ENCODE measurements at regions not wholly inside any gene's neighbourhood (a gene's known extent, or its start where the extent isn't known, plus 50 kb on each side); places are given as distances from the start of the nearest gene placed in this dataset.

DNA sequence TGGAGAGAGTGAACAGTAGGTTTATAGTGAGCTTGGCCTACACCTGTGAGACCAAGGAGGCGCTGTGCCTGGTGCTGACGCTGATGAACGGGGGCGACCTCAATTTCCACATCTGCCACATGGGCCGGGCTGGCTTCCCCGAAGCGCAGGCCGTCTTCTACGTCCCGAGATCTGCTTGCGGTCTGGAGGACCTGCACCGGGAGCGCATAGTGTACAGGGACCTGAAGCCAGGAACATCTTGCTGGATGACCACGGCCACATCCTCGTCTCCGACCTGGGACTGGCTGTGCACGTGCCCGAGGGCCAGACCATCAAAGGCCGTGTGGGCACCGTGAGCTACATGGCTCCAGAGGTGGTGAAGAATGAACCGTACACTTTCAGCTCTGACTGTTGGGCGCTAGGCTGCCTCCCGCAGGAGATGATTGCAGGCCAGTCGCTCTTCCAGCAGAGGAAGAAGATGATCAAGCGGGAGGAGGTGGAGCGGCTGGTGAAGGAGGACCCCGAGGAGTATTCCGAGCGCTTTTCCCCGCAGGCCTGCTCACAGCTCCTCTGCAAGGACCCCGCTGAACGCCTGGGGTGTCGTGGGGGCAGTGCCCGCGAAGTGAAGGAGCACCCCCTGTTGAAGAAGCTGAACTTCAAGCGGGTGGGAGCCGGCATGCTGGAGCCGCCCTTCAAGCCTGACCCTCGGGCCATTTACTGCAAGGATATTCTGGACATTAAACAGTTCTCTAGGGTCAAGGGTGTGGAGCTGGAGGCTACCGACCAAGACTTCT lies 139.0 kb downstream of the ZDHHC20 start:
- Histone ChIP-seq H3K9ac (no peak overlapping the region), H3K4me2 (no peak overlapping the region), H3K27ac (no peak overlapping the region), H3K36me3 (peaks cover 48% of the 10 kb centered on the region), H3K9me3 (peaks cover 26% of the 10 kb centered on the region), H3K4me3 (no peak overlapping the region), H4K20me1 (no peaks in the 10 kb centered on the region), H3K4me1 (no peaks in the 10 kb centered on the region; the same call in 1 of the 2 replicates), H3K27me3 (no peaks in the 10 kb centered on the region)
- no peak for TF ChIP-seq Cebpa-rat (IDR thresholded peaks at IDR 0.05)

DNA sequence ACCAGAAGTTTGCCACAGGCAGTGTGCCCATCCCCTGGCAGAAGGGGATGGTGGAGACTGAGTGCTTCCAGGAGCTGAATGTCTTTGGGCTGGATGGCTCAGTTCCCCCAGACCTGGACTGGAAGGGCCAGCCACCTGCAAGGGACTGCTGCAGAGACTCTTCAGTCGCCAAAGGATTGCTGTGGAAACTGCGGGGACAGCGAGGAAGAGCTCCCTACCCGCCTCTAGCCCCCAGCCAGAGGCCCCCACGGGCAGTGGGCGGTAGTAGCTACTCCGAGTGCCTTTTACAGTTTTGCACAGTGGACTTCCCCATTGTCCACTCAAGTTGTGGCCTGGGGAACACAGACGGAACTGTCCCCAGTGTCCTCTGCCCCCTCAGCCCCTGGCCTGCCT lies 138.5 kb downstream of the ZDHHC20 start:
- H3K9ac ChIP-seq = no peak overlapping the region
- no peak for TF ChIP-seq Cebpa-rat (IDR thresholded peaks at IDR 0.05)
- H3K4me1 ChIP-seq = no peaks in the 10 kb centered on the region; the same call in 1 of the 2 replicates
- no peak overlapping the region for H3K4me3 ChIP-seq
- H4K20me1 ChIP-seq = no peaks in the 10 kb centered on the region
- peaks cover 54% of the 10 kb centered on the region for H3K36me3 ChIP-seq
- H3K9me3 ChIP-seq = peaks cover 26% of the 10 kb centered on the region
- no peaks in the 10 kb centered on the region for H3K27me3 ChIP-seq
- no peak overlapping the region for H3K27ac ChIP-seq
- no peak overlapping the region for H3K4me2 ChIP-seq

DNA sequence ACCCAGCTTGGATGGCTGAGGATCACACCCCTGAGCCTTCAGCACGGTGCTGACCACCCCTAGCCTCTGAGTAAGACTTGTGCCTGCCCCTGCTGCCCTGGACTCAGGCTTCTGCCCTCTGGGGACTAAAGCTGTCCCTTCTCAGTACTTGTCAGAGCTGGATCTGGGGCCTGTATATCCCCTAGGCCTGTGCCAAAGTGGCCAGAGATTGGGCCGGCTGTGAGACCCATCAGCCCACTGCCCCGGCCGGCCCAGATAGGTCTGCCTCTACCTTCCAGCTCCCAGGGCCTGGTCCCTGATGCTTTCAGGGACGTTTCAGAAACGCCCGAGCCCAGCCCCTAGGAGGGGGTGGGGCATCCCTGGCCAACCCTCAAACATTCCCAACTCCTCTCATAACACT lies 137.8 kb downstream of the ZDHHC20 start:
- Histone ChIP-seq H3K36me3 (peaks cover 60% of the 10 kb centered on the region), H4K20me1 (no peaks in the 10 kb centered on the region), H3K4me1 (no peaks in the 10 kb centered on the region; the same call in 1 of the 2 replicates), H3K27me3 (no peaks in the 10 kb centered on the region), H3K4me2 (no peak overlapping the region), H3K4me3 (no peak overlapping the region), H3K9ac (no peak overlapping the region), H3K9me3 (peaks cover 26% of the 10 kb centered on the region), H3K27ac (no peak overlapping the region)
- TF ChIP-seq Cebpa-rat (IDR thresholded peaks at IDR 0.05) = no peak

DNA sequence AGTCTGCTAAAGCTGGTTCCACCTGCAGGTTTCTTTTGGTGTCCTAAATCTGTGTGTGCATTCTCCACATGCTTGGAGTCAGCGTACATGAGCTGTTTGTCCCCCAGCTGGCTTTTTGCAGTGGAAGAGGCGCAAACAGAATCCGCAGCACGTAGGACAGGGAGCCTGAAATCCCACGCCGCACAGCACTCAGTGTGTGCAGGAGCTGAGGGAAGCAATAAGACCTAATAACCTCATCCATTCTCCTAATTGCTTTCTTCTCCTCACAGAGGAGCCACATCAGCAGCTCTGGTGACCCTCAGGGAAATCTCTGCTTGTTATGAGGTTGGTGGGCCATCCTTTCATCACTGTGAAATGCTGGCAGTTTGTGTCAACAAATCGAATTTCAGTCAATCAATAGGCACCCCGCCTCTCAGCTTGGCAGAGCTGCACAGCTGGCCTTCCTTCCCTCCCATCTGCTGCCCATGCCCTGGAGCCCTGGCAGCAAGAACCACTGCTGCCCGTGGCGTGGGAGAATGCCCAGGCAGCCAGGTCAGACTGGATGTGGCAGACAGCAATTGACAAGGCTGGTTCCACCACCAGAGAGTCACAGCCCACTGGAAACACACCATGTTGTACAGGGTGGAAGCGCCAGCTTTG lies 136.7 kb downstream of the ZDHHC20 start:
- no peak overlapping the region for H3K4me2 ChIP-seq

More for the DNA sequence above, 136.7 kb downstream of the ZDHHC20 start:
- TF ChIP-seq Cebpa-rat (IDR thresholded peaks at IDR 0.05) = no peak
- no peak overlapping the region for H3K4me3 ChIP-seq
- no peak overlapping the region for H3K27ac ChIP-seq
- H3K27me3 ChIP-seq = no peaks in the 10 kb centered on the region
- no peak overlapping the region for H3K9ac ChIP-seq
- peaks cover under 1% of the 10 kb centered on the region for H3K4me1 ChIP-seq
- H3K9me3 ChIP-seq = peaks cover 26% of the 10 kb centered on the region
- H3K36me3 ChIP-seq = peaks cover 69% of the 10 kb centered on the region
- no peaks in the 10 kb centered on the region for H4K20me1 ChIP-seq

All from BLaER1 (cell line).